AG04450 (cell line): ENCODE measurements at regions not wholly inside any gene's neighbourhood (a gene's known extent, or its start where the extent isn't known, plus 50 kb on each side); places are given as distances from the start of the nearest gene placed in this dataset.

Experiments used
- CTCF ChIA-PET: fragments of 300-600, 350-600 bp; formaldehyde crosslinking; extraction: SDS; loops from one replicate; lab custom pipeline; 2022; ENCODE audit warnings: antibody characterized with exemption, inconsistent platforms; lab: Charles Lee
- POLR2A ChIA-PET: fragments of 350-600 bp; formaldehyde crosslinking; extraction: SDS; loops from one replicate; lab custom pipeline; 2021; ENCODE audit warnings: antibody characterized with exemption, inconsistent platforms; lab: Yijun Ruan, JAX
- DNase-seq: peaks from one replicate; pipeline ENCODE4 v3.0.0-alpha.2; 2011; ENCODE audit warnings: low read depth, low spot score
- H3K27ac ChIP-seq: one replicate; pipeline ENCODE4 v1.5.1; 2012; ENCODE audit warnings: low read depth, low read length, control low read depth
- H3K27me3 ChIP-seq: one replicate; pipeline ENCODE4 v1.6.0; 2012; ENCODE audit warnings: low read length; ENCODE audit not compliant: control insufficient read depth, insufficient read depth
- H3K4me3 ChIP-seq: 2 replicates; pipeline ENCODE4 v1.5.1; 2011; ENCODE audit warnings: mild to moderate bottlenecking, low read depth, low read length, control low read depth
- H3K9me3 ChIP-seq: 2 replicates; pipeline ENCODE4 v1.5.1; 2012; ENCODE audit warnings: low read length; ENCODE audit not compliant: control insufficient read depth, insufficient read depth
- TF ChIP-seq, protein P1 (sequence below): IDR thresholded peaks from 2 replicates; pipeline ENCODE4 v1.5.1; 2011; ENCODE audit warnings: low read depth, low read length, control low read depth, inconsistent platforms

DNA sequence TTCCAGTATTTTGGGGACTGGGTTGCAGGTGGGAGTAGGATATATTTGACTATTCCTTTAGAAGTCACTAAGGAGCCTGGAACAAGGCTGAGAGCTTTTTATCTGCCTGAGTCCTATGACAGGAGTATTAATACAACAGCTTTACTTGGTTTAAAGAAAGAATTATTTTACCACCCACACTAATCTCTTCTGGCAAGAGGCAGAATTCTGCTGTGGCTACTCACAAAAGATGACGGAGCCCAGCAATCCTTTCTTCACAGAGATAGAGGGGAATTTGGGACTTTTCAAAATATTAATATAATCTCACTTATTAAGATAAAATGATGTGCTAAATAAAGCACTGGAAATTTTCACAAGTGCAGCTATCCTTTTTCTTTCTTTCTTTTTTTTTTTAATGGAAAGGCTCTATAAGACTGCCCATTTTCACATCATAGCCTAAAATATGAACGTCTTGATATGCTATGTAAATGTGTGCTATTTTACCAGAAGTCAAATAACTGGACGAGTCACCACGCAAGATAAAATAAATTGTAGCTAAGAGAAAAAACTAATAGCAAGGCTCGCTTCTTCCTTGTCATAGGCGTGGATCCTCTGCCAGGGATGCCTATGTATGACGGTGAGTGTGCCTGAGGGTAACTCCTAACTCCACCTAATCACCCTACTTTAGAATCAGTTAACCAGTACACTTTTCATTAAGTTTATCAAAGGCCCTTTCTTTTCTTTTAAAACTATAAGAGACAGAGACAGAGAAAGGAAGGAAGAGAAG lies 76.3 kb downstream of the ZNF608 start:
- CTCF ChIA-PET = interaction anchor here (2.5 kb wide), 1 partner anchor 10 kb away, joined by 7 read pairs; no protein-coding TSS in a partner anchor
- TF ChIP-seq, protein P1, sequence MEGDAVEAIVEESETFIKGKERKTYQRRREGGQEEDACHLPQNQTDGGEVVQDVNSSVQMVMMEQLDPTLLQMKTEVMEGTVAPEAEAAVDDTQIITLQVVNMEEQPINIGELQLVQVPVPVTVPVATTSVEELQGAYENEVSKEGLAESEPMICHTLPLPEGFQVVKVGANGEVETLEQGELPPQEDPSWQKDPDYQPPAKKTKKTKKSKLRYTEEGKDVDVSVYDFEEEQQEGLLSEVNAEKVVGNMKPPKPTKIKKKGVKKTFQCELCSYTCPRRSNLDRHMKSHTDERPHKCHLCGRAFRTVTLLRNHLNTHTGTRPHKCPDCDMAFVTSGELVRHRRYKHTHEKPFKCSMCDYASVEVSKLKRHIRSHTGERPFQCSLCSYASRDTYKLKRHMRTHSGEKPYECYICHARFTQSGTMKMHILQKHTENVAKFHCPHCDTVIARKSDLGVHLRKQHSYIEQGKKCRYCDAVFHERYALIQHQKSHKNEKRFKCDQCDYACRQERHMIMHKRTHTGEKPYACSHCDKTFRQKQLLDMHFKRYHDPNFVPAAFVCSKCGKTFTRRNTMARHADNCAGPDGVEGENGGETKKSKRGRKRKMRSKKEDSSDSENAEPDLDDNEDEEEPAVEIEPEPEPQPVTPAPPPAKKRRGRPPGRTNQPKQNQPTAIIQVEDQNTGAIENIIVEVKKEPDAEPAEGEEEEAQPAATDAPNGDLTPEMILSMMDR = no peak
- Histone ChIP-seq H3K4me3 (no peak overlapping the region), H3K27ac (peak overlapping the region; percentile 32), H3K9me3 (no peaks in the 10 kb centered on the region), H3K27me3 (no peaks in the 10 kb centered on the region)
- POLR2A ChIA-PET = interaction anchor here (1.6 kb wide), 1 partner anchor 11 kb away, joined by 7 read pairs; no protein-coding TSS in a partner anchor
- DNase-seq = no peak

DNA sequence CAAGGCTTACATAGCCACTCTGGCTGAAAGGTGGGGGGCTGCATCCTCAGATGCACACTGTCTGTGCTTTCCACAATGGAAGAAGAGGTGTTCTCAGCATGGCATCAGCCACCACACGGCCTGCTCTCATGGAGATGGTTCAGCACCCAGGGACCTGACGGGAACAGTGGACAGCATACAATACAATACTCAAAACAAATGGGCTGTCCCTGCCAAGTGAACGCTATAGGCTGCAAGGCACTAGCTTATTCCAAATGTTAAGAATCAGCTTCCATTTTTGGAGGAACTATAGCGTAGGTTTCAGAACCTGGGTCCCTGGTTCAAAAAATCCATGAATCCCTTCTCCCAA lies 77.2 kb downstream of the ZNF608 start:
- ChIA-PET CTCF (interaction anchor here (2.5 kb wide), 1 partner anchor 11 kb away, joined by 7 read pairs; no protein-coding TSS in a partner anchor), POLR2A (interaction anchor here (1.6 kb wide), 1 partner anchor 10 kb away, joined by 7 read pairs; no protein-coding TSS in a partner anchor)
- Histone ChIP-seq H3K27ac (no peak overlapping the region), H3K27me3 (no peaks in the 10 kb centered on the region), H3K4me3 (no peak overlapping the region), H3K9me3 (no peaks in the 10 kb centered on the region)
- DNase-seq = no peak
- TF ChIP-seq, protein P1 = no peak

DNA sequence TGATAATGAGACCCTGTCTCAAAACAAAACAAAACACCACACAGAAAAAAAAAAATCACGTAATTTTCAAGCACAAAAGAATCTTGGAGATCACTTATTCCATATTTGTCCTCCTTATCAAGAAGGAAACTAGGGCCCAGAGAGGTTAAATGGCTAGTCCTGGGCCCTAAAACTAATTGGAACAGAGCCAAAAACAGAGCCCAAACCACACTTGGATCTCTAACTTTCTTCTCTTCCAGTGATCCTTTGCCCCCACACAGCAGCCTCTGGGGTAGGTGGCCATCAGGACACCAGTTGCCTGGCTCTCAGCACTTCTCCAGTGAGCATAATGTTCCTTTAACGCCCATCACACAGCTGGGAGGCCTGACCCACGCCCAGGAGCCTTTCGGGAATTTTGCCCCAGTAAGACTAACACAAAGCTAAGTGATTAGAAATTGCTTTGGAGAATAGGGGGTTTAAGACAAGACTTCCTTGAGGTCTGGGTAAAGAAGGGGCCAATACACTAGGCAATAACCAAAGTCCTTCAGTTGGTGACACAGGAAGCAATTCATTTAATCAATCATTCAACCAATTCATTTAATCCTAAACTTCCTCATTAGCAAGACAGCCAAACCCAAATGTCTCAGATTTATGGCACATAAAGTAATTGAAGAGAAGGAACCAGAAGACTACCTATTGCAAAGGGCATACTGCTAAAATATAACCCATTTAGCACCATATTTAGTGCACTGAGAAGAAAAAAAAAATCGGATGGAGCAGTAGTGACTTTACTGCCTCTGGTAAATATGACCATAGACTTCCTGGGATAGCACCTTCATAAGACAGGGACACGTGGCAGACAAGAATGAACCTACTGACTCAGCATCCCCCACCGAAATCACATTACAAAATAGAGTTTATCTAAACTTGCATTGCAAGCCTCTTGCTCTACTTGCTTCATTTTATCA lies 77.8 kb downstream of the ZNF608 start:
- Histone ChIP-seq H3K27me3 (no peaks in the 10 kb centered on the region), H3K27ac (no peak overlapping the region), H3K4me3 (no peak overlapping the region), H3K9me3 (no peaks in the 10 kb centered on the region)
- DNase-seq = no peak
- CTCF ChIA-PET = interaction anchor here (2.5 kb wide), 1 partner anchor 11 kb away, joined by 7 read pairs; no protein-coding TSS in a partner anchor
- TF ChIP-seq, protein P1 = no peak
- POLR2A ChIA-PET = interaction anchor here (0.6 to 1.6 kb wide), 2 partner anchors 9 to 744 kb away, joined by 3 to 7 read pairs; no protein-coding TSS in a partner anchor

DNA sequence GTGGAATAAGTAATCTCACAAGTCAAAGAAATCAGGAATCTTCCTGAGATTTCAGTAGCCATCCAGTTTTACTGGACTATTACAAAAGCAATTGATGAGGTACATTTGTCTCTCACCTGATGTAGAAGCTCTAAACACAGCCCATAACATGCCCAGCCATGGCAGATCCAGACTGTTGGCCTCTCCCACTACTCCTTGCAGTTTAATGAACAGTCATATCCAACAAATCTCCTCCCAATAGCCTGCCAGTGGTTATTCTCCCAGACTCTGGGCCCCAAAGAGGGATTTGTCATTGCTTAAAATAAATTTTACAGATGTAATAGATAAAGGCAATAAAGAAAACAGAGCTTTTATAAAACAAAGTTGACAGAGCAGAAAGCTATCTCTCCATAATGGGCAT lies 80.8 kb downstream of the ZNF608 start:
- DNase-seq = no peak
- ChIA-PET CTCF (no interaction called here), POLR2A (no interaction called here)
- Histone ChIP-seq H3K27ac (no peak overlapping the region), H3K27me3 (no peaks in the 10 kb centered on the region), H3K9me3 (no peaks in the 10 kb centered on the region), H3K4me3 (no peak overlapping the region)
- TF ChIP-seq, protein P1 = no peak
